Prostate gland (tissue), 2 donors: ENCODE measurements at regions not wholly inside any gene's neighbourhood (a gene's known extent, or its start where the extent isn't known, plus 50 kb on each side); places are given as distances from the start of the nearest gene placed in this dataset.

ENCODE experiments used
- DNase-seq: peaks from one replicate; pipeline ENCODE4 v3.0.0-alpha.2; 2019; ENCODE audit warnings: low spot score
- H3K27ac ChIP-seq, 2 donors: fragments of 200-600 bp; sonication (generic); 2 replicates each; pipeline ENCODE4 v1.5.1; 2017 to 2019
- H3K27me3 ChIP-seq: fragments of 200-600 bp; sonication (generic); replicated peaks from 2 replicates; pipeline ENCODE4 v1.5.1; 2019; ENCODE audit not compliant: insufficient read depth
- H3K36me3 ChIP-seq, 2 donors: fragments of 200-600 bp; sonication (generic); 1 replicate in 1 of 2; 2 replicates in 1 of 2; pipeline versions ENCODE4 v1.5.1 to v1.8.1; 2017 to 2019
- H3K4me1 ChIP-seq: fragments of 200-600 bp; sonication (generic); replicated peaks from 2 replicates; pipeline ENCODE4 v1.5.1; 2019
- H3K4me3 ChIP-seq, 2 donors: fragments of 200-600 bp; sonication (generic); 2 replicates each; pipeline ENCODE4 v1.5.1; 2017 to 2019
- H3K9me3 ChIP-seq: fragments of 200-600 bp; sonication (generic); 2 replicates; pipeline ENCODE4 v1.5.1; 2017
- CTCF ChIP-seq, 4 experiments: fragments of 200-600 bp in 2 of 4; fragments of 450-650 bp in 2 of 4; sonication (generic) in 2 of 4; IDR thresholded peaks; 1 replicate in 3 of 4; 2 replicates in 1 of 4; pipeline ENCODE4 v1.5.1; 2016 to 2019; ENCODE audit warnings: antibody characterized with exemption in 4 of 4, mild to moderate bottlenecking in 2 of 4, moderate library complexity in 2 of 4
- POLR2A ChIP-seq: fragments of 450-650 bp; IDR thresholded peaks from one replicate; pipeline ENCODE4 v1.6.1; 2016; ENCODE audit warnings: antibody characterized with exemption, mild to moderate bottlenecking
- POLR2AphosphoS5 ChIP-seq: sonication (generic); formaldehyde crosslinking; IDR thresholded peaks from one replicate; pipeline ENCODE4 v1.6.1; 2017; ENCODE audit warnings: antibody characterized with exemption
- whole genome bisulfite sequencing: methylation state at CpG from one replicate; pipeline ENCODE4 v1.1.5; 2018; 5-methylcytosine and 5-hydroxymethylcytosine counted together
- intact Hi-C: fragments of 100-400 bp; cut with DNase I; formaldehyde crosslinking; loops from one replicate; pipeline ENCODE4 v1.14.2; 2022

DNA sequence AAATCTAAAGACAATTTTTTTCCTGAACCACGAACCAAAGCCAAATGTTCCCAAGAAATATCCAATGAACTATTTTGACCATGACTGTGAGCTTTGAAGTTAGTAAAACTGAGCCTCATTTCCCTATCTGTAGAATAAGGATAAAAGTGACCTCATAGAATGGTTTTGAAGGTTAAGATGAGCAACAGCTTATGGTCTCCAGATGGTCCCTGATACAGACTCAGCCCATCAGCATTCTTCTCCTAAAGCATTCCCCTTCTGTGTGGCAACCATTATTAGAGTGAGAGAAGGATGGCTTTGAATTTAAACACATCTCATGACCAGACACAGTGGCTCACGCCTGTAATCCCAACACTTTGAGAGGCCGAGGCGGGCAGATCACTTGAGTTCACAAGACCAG, 70.1 kb downstream of the COPRS start:
- H3K4me3 ChIP-seq: no peak overlapping the region
- no peaks in the 10 kb centered on the region for H3K9me3 ChIP-seq
- TF ChIP-seq CTCF (IDR thresholded peaks at IDR 0.05) (no peak), POLR2A (no peak), POLR2AphosphoS5 (no peak)
- DNase-seq: no peak
- 92% methylated on average over 4 of the region's 4 CpGs for WGBS
- peak overlapping the region in 1 of 2 donors; percentile 44 for H3K27ac ChIP-seq
- H3K4me1 ChIP-seq: no peaks in the 10 kb centered on the region
- H3K27me3 ChIP-seq: no peaks in the 10 kb centered on the region
- H3K36me3 ChIP-seq: no peaks in the 10 kb centered on the region
- intact Hi-C loops: loop anchor here (5.0 kb wide), 1 partner anchor 42 kb away; no protein-coding TSS in a partner anchor

GRCh38 chr17:31788571-31788946, 70.5 kb downstream of the COPRS start:
- Histone ChIP-seq H3K4me3 (no peak overlapping the region), H3K36me3 (no peaks in the 10 kb centered on the region), H3K9me3 (no peaks in the 10 kb centered on the region), H3K27me3 (no peaks in the 10 kb centered on the region), H3K4me1 (no peaks in the 10 kb centered on the region), H3K27ac (peak overlapping the region in 1 of 2 donors; percentile 44)
- no peak for DNase-seq
- WGBS: 49% methylated on average over 3 of the region's 3 CpGs
- no peak for TF ChIP-seq POLR2AphosphoS5
- no peak for TF ChIP-seq CTCF (IDR thresholded peaks at IDR 0.05)
- no peak for TF ChIP-seq POLR2A
- intact Hi-C loops: loop anchor here (5.0 kb wide), 1 partner anchor 41 kb away; no protein-coding TSS in a partner anchor

DNA sequence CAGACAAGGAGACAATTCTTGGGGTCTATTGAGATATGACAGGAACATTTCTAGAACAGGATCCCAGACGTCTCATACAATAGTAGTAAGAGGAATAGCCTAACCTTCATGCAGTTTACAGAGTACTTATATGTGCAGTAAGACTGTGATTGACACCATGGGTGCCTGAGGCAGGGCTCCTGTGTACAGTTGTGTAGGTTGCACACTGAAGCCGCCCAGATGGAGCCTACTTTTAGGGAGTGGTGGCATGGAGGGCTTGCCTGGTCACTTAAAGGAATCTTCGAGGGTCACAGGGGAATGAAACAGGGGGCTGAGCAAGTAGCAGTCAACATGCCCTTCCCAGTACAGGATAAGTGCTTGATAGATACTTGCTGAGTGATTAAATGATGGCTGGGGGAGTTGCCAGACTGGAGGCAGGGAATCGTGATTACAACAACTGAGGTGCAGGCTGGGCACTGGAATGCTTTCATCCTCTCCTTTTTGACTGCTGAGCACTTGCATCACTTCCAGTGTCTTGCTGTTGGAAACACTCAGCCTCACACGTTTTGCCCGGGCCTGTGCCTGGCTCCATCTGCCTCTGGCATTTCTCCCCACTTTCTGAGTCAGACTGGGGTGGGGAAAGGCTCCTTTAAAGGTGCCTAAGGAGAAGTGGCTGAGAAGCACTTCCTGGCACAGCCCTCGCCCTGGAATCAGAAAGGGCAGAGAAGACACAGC, 71.0 kb downstream of the COPRS start:
- peak; percentile 85 for DNase-seq
- no peaks in the 10 kb centered on the region for H3K27me3 ChIP-seq
- TF ChIP-seq CTCF (IDR thresholded peaks at IDR 0.05) (no peak), POLR2AphosphoS5 (peak; percentile 80)
- H3K4me1 ChIP-seq: no peaks in the 10 kb centered on the region
- no peak overlapping the region for H3K4me3 ChIP-seq
- H3K36me3 ChIP-seq: no peaks in the 10 kb centered on the region
- H3K9me3 ChIP-seq: no peaks in the 10 kb centered on the region
- peak overlapping the region; percentile 11 to 51 for H3K27ac ChIP-seq
- 31% methylated on average over 7 of the region's 7 CpGs for WGBS
- intact Hi-C loops: loop anchor here (5.0 kb wide), 1 partner anchor 41 kb away; no protein-coding TSS in a partner anchor

DNA sequence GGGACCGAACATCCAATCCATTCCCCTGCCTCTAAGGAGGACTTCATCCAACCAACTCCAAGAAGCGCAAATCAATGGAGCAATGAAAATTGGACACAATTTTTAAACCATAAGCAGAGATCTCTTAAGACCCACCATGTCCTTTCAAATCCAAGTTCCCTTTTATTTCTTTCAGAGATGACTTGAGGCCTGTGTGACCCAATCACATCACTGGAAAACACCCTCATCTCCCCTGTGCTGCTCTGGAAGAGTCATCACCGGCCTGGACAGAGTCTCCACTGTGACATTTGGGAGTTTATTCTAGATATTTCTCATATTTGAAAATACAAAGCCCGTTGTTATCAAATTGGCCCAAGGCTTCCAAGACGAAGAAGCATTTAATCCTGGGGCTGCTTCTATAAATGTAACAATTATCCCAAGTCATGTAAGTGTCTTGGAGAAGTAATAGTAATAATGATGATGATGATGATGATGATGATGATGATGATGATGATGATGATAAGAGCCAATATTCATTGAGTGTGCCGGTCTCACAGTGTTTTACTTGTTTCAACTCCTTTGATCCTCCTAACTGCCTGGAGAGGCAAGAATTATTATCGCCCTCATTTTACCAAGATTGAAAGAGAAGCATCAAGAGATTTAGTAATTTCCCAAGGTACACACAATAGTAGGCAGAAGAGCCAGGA, 72.1 kb downstream of the COPRS start:
- WGBS: 91% methylated on average over 7 of the region's 7 CpGs
- TF ChIP-seq POLR2A (no peak), CTCF (IDR thresholded peaks at IDR 0.05) (no peak), POLR2AphosphoS5 (no peak)
- no peak for DNase-seq
- Histone ChIP-seq H3K4me1 (no peaks in the 10 kb centered on the region), H3K27me3 (no peaks in the 10 kb centered on the region), H3K36me3 (no peaks in the 10 kb centered on the region), H3K4me3 (no peak overlapping the region), H3K9me3 (no peaks in the 10 kb centered on the region), H3K27ac (no peak overlapping the region)
- intact Hi-C loops: loop anchor here (5.0 kb wide), 1 partner anchor 40 kb away; no protein-coding TSS in a partner anchor
